GM21381 (cell line): ENCODE measurements at regions not wholly inside any gene's neighbourhood (a gene's known extent, or its start where the extent isn't known, plus 50 kb on each side); places are given as distances from the start of the nearest gene placed in this dataset.
"Not testable (repeated sequence)": the region's sequence is repeated elsewhere in the genome, so short reads cannot be mapped to it uniquely, and the experiment has no call there.

ENCODE experiments used
- ATAC-seq: cut with Tn5 transposase; IDR thresholded peaks from one replicate; pipeline ENCODE4 v1.9.1; 2021; ENCODE audit warnings: mild to moderate bottlenecking, moderate library complexity; ENCODE audit not compliant: unreplicated experiment

DNA sequence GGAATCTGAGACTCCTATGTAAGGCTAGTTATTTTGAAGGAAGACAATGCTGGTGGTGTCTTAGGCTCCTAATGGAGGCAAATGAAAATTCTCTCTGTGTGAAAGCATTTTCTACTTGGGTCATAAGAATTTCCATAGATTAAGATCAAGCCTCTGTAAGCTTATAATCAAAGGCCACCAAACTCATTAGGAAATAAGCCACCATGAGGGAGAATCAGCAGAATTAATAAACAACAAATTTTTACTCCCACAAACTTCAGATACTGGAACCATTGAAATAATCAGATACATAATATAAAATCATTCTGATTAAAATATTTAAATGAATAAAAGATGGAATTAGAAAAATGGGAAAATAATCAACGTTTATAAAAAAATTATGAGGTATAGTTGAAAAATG is 178.7 kb downstream of the NPIPA8 start:
- not testable (repeated sequence) for ATAC-seq

DNA sequence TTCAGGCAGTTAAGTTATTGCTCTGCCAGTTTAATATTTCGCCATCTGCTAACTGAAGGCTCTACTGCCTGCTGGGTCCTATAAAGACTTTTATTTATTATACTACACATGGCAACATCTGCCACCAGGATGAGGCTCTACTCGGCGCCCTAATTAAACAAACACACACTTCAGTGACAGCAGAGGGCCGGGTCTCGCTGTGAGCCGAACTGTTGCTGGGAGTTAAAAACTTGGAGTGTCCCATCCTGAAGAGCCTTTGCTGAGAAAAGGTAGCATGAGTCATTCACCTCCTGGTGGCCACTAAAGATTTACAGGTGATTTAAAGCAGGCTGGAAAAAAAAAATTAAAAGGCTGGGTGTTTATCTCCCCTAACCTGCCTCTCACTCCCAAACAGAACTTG is 183.7 kb downstream of the NPIPA8 start:
- ATAC-seq, result not testable (repeated sequence)

DNA sequence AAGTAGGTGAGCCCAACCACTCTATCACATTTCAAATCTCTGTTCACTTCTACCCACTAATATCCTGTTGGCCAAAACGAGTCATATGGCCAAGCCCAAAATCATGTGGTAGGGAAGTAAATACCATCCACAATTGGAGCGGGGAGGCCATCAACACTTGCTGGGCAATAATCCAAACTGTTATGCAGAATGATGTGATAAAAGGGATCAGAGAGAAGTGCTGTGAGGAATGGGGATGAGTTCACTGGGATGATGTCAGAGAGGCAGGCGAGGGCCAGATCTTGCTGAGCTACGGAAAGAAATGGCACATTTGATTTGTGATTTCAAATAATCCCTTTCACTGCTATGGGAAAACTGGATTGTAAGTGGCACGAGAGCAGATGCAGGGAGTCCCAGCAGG is 188.4 kb downstream of the NPIPA8 start:
- ATAC-seq, result not testable (repeated sequence)

DNA sequence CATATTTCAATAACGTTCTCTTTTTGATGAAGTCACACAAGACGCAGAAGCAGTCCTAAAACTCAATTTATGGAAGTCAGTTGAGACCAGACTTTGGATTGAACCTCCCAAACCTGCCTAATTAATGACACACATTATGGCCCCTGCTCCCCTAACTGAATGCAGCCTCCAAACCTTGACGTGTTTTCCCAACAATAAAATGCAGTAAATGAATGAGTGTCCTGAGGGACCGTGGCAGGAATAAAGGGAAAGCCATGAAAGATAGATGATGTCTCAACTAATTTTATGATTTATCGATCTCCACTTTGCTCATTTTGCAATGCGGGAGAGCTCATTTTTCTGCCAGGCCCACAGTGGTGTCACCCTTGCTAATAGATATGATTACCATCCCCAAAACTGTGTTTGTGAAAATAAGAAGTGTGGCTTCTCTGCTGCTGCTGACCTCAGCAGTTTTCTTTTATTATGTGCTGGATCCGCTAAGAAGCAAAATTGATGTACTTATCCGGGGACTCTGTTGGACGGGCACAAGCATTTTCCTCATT is 189.9 kb downstream of the NPIPA8 start:
- not testable (repeated sequence) for ATAC-seq

DNA sequence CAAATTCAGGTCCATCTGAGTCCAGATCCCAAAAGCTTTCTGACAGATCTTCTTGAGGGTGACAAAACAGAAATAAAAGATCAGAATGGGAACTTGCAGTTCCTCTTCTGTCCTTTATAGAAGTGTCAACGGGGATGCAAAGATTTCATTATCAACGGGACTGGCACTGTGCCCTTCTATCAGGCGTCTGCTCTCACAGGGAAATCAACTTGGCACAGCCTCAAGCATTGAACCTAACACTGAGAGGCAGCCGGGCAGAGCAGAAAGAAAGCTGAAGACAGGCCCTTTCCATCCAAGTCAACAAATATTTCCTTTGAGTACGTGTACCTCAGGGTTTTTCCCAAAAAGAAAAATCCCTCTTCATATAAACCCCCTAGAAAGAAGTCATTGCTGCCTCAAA is 194.5 kb downstream of the NPIPA8 start:
- ATAC-seq, result not testable (repeated sequence)

DNA sequence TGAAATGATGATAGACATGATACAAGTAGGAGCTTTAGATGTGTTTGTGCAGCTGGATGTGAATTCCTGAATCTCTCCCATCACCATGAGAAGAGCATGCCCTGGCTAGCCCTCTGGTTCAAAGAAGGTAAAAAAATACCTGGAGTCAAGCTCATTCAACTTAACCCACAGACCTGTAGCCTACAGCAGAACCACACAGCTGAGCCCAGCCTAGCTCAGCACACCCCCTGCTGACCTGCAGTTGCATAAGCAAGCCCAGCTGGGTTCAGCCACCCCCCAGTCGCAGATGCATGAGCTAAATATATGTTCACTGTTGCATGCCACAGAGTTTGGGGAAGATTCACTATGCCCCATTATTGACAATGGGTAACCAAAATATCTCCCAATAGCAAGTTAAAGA is 200.2 kb downstream of the NPIPA8 start:
- not testable (repeated sequence) for ATAC-seq

DNA sequence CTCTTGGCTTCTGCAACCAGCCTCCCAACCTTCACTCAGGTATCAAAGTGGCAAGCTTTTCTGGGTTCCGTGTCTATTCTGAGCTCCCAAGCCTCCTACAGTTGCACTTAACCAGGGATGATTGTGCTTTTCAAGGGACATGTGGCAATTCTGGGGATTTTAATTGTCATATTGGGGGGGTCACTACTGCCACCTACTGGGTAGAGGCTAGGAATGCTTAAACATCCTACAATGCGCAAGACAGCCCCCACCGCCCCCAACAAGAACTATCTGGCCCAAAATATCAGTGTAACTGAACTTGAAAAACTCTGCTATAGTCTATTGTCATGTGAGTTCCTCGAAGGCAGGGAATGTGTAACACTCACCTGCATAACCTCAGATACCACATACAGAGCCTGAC is 201.5 kb downstream of the NPIPA8 start:
- ATAC-seq, result not testable (repeated sequence)

DNA sequence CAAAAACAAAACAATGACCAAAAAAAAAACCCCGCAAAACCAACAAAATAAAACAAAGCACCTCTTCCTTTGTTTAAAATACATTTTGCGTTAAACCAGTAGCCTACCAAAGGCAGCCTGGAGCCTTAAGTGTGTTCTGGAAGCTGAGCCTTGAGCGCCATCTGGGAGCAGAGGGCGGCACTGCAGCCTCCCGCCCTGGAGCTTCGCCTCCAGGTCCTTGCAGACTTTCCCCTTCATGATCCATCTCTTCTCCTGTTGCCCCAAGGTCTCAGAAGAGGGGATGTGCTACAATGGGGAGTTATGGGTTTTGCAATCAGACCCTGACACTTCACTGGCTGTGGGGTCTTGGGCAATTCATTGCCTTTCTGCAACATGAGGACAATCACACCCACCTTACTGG is 204.9 kb downstream of the NPIPA8 start:
- not testable (repeated sequence) for ATAC-seq

DNA sequence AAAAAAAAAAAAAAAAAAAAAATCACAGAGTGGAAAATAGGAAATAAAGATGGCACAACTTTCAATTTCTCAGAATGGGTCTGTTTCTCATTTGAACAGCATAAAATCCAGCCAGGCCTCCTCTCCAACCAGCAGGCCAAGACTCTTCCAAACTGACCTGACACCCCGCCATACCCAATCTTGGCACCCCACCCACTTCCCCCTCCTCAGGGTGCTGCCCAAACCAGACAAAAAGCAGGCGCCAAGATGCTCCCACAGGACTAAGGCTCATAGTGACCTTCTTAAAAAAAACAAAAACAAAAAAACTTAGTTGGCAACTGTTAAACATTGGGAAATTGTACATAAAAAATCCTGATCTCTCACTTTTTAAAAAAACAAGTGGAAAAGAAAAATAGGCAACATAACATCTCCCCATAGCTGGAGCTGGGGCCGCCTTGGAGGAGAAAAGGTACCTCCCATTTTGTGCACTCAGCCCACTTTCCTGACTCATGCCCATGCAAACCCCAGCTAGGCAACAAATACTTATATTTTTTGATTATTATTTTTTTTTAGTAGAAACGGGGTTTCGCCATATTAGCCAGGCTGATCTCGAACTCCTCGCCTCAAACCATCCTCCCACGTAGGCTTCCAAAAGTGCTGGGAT is 205.9 kb downstream of the NPIPA8 start:
- ATAC-seq, result not testable (repeated sequence)

DNA sequence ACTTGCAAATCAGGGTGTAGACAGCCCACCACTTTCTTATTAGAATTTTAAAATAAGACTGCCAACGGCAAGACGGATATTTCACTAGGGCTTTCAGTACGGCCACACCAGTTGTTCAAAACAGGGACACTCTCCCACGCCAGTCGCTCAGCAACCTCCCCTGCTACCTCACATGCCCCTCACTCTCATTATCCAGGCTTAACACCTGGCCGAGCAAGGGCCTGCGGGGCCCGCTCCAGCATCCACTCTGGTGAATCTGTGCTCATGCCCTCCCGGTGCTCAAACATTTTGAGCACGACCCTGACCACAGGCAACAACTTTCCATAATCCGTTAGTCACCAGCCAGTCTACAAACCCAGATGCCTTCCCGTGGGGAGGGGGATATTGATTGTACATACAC is 209.5 kb downstream of the NPIPA8 start:
- not testable (repeated sequence) for ATAC-seq

DNA sequence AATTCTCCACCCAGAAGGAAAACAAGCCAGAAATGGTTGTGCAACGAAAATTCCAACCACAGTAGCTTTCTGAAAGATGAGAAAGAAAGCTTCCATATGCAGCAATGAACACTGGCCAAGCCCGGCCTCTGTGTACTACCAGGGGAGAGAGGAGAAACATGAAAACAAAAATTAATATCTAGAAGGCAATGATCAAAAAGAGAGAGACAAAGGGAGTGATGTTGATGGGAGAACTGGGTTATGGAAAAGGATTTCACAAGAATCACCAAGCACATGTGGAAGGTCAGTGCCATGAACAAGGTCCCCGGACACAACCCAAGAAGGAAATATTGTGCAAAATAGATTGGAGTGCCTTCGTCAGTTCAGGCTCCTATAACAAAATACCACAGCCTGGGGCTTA is 217.4 kb downstream of the NPIPA8 start:
- ATAC-seq, result not testable (repeated sequence)

DNA sequence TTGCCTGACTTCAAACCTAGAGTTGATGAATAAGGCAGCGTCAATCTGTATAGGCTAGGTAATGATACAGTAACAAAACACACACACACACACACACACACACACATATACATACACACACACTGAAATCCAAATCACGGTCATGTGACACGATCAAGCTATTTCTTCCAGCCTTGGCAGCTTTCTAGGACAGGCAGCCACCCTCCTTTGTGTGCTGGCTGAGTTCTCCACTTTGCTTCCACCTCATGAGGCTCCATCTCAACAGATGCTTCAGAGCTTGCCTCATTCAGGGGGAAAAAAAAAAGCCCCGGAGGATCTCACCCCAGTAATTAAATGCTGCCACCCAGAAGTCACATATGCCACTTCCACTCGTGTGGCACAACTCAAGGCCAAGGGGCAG is 217.9 kb downstream of the NPIPA8 start:
- not testable (repeated sequence) for ATAC-seq

DNA sequence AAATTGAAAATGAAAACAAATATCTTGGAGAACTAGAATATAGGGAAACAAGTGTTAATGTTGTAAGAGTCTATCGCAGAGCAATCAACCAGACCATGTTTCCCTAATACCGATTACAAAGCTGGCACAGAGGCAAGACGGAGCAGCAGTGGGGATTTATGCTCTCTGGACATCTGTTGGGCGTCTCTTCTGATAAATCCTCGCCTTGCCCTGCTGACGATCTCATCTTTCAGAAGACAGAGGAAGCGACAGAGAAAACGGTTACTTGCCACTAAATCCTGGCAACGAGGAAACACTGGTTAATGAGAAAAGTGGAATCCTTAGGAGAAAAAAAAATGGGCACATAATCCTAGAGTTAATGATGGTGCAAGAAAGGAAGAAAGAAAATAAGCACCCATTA is 218.5 kb downstream of the NPIPA8 start:
- ATAC-seq, result not testable (repeated sequence)

DNA sequence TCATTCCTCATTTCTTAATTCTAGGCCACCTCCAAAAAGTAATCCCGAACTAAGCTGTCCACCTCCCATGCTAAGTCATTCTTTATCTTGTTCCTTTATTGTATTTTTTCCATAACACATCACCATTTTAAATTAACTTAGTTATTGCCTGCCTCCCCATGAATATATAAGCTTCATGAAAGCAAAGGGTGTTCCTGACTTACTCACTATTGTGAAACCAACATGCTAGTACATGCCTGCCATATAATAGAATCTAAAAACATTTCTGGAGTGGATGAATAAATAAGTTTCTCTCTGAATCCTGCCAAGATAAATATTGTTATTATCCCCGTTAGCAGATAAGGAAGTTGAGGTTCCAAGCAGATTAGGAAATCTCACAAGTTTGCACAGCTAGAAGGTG is 232.1 kb downstream of the NPIPA8 start:
- not testable (repeated sequence) for ATAC-seq

DNA sequence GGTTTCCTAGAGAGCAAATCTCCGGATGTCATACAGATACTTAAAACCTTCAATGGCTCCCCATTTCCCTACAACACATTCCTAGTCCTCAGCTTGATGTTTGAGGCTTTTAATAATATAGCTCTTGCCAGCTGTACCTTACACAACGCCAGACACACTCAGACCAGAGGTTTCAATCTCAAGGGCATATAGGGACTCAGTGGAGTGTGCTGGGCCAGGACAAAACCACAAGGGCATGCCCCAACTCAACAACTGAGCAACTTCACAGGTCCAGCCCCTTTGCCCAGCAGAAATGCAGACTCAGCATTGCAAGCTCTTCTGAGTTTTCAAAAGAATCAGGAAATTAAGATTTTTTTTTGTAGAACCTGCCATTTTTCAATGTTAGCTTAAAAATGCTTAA is 235.5 kb downstream of the NPIPA8 start:
- ATAC-seq, result not testable (repeated sequence)

DNA sequence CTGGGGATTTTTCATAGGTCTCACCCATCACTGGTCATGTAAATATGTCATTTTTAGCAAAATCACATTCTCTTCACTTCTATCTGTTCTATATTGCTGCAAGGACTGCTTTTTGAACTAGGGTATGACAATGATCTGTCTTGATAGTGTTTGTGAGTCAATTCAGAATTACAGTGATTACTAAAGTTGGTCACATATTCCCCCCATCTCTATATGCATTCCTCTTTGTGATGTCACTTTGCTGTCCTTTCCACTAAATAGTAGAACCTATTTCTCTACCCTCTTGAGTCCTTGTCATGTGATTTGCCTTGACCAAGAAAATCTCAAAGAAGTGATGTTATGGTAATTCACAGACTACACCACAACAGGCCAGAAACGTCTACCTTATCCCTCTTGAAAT is 243.9 kb downstream of the NPIPA8 start:
- ATAC-seq, result not testable (repeated sequence)

DNA sequence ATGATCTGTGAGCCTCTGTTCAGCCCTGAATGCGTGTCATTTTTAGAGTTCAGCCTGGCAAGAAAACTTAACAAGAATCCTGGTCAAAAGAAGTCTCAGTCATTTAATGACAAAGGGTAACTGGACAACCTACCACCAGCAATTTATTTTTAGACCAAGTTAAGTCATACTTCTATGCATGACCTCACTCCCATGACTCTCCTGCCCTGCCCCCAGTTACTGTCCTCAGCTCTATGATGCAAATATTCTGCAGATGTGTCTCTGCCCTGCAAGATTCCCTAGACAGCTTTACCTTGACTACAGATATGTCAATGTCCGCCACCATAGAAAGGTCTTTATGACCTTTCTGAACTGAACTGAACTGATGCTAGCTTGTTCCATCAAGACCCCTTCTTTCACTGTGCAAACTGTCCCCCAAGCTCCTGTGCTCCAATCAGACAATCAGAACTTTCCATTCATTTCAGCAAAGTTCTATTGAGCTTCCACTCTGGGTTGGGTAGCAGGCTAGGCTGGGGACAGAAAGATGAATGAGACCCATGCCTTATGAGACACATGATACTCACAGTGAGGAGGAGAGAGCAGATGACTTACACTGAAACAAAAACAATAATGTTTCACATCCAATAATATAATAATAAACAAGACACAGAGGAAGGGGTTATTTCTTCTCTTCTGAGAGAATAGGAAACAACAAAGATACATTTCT is 255.7 kb downstream of the NPIPA8 start:
- ATAC-seq, result not testable (repeated sequence)

DNA sequence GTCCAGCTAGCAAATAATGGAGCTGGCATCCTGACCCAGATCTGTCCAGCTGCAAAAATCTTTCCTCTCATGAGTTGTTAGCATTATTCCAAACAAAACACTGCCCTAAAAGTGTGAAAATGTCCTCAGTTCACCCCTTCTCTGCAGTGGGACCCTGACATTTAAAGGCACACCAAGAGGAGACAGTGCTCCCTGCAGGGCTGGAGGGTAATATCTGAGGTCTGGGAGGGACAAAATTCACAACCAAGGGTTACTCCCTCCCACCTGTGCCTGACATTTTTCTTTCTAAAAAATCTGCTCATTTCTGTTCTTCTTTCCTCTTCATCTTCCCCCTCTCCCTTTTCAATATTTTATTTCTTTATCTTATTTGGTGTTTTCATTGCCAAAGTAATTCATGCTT is 258.6 kb downstream of the NPIPA8 start:
- not testable (repeated sequence) for ATAC-seq

DNA sequence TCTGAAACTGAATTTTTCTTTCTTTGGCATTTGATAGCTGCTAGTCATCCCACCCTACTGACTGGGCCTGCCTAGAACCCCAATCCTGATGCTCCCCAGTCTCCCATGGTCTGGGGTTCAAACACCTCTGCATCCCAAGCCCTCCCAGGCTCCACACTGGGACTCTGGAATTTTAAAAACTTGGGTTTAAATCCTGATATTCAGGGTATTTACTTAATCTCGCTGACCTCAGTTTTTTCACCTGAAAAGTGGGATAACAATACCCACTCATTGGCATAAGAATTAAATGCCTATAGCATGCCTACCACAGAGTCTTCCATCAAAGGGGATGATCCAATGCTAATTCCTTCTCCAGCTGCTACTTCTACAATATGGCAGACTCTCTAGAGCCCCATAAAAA is 264.4 kb downstream of the NPIPA8 start:
- no peak for ATAC-seq

DNA sequence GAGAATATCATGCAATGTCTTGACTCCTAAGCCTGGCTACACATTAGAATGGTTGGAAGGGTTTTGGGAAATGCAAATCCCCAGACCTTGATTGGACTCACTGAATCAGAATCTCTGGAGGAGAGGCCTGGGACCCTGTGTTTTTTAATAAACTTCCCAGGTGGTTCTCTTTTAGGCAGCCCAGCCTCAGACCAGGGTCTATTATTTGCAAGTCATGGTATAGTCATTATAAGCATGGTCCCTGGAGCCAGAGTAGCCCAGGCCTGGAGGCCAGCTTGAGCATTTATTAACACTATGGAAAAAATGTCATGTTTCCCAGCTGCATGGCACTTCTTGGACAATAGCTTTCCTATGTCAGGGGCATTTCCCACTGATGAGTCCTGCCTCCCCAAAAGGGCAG is 266.9 kb downstream of the NPIPA8 start:
- ATAC-seq, result no peak

DNA sequence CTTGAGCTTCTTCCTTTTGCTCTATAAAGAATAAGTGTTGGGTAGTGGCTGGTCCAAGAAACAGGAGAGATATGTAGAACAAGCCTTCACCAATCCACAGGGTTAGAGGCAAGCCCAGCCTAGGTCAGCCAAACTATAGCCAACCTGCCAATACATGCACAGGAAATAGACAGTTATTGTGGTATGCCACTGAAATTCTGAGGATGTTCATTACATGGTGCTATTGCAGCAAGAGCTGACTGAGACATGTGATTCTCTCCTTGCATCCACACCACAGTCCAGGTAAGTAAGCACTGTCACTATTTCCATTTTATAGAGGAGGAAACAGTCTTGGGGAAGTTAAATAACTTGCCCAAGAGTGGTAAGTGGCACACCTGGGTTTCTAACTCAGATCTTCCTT is 268.1 kb downstream of the NPIPA8 start:
- ATAC-seq, result no peak

DNA sequence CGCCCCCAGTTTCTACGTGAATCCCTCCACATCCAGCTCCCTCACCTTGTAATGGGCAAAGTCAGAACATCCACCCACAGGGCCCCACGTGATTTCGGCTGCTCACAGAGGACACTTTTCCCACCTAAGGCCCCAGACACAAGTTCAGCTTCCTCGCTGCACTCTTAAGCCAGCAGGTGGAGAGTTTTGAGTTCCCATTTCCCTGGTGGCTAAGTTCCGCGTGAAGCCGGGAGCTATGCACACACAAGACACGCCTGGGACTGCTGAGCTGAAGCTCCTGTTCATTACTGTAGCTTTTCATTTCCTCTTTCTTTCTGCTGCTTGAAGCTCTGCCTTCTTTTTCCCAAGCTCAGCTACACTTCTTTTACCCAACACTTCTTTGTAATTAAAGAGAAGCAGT is 273.8 kb downstream of the NPIPA8 start:
- ATAC-seq, result no peak
